Inflammatory macrophage treated with lipopolysaccharide for 1 hour (primary cell): ENCODE measurements at regions not wholly inside any gene's neighbourhood (a gene's known extent, or its start where the extent isn't known, plus 50 kb on each side); places are given as distances from the start of the nearest gene placed in this dataset.
"Not testable (repeated sequence)": the region's sequence is repeated elsewhere in the genome, so short reads cannot be mapped to it uniquely, and the experiment has no call there.

ENCODE experiments used
- DNase-seq, 2 donors: peaks; one replicate each; pipeline ENCODE4 v3.0.0-alpha.2; 2020 to 2022

DNA sequence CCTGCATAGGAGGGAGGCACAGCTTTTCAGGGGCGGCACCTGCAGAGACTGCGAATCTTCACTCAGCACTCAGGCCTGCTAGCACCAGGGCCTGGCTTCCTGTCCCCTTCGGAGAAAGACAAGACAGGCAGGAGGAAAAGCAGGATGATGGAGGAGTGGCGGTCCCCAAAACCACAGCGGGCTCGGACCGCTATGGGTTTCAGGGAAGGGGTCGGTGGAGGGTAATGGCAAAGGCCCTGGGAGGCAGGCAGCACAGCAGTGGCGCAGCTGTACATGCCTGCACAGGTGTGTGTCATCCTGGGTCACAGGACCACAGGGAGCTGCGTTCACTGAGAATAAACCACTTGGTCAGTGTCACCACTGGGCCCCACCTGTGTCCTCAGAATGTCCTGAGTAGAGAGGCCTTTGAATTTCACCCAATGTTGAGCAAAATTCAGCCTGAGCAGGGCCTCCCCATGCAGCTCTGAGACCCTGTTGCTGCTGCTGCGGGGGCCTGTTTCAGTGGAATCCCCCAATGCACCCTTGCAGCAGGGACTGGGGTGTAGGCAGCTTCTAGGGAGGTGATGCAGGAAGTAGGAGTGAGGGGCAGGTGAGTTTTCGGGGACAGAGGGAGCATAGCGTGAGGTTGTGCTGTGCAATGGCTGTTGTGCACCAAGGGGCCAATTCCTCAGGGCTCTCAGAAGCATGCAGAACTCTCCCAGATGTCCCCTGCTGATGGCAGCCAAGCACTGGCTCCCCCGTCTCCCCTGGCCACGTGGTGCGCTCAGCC lies 90.6 kb upstream of the PPP2R2D start:
- DNase-seq = no peak

- no peak for DNase-seq
Measured at GRCh38 chr10:131810805-131811629, 89.8 kb upstream of the PPP2R2D start.

- no peak for DNase-seq
Measured at GRCh38 chr10:131811630-131812403, 89.0 kb upstream of the PPP2R2D start.

GRCh38 chr10:131812736-131813604 lies 87.8 kb upstream of the PPP2R2D start:
- no peak for DNase-seq

DNA sequence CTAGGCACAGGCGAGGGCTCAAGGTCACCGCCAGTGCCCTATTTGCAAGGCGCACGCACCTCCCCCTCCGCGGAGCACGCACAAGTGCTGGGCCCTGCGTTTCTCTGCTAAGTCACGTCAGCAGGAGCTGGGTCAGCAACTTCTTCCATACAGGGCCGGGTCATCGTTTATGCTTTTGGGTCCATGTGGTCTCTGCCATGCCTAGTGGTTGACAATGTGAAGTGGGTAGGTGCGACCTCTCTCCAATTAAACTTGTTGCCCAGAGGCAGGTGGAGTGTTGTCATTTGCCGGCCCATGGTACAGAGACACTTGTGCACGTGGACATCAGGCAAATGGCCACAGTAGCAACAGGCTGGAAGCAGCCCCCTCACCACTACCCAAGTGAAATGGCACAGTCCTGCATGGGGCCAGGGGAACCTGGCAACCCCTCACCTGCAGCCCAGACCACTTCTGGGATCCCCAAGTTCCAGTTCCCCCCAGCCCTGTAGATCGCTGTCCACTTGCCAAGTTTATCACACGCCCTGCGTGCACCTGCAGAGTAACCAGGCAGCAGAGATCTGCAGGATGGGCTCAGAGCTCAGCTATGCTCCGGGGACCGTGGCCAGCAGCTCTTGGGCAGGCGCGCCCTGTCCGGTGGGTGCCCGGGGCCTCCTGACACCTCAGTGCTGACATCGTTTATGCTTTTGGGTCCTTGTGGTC lies 86.1 kb upstream of the PPP2R2D start:
- no peak for DNase-seq

DNA sequence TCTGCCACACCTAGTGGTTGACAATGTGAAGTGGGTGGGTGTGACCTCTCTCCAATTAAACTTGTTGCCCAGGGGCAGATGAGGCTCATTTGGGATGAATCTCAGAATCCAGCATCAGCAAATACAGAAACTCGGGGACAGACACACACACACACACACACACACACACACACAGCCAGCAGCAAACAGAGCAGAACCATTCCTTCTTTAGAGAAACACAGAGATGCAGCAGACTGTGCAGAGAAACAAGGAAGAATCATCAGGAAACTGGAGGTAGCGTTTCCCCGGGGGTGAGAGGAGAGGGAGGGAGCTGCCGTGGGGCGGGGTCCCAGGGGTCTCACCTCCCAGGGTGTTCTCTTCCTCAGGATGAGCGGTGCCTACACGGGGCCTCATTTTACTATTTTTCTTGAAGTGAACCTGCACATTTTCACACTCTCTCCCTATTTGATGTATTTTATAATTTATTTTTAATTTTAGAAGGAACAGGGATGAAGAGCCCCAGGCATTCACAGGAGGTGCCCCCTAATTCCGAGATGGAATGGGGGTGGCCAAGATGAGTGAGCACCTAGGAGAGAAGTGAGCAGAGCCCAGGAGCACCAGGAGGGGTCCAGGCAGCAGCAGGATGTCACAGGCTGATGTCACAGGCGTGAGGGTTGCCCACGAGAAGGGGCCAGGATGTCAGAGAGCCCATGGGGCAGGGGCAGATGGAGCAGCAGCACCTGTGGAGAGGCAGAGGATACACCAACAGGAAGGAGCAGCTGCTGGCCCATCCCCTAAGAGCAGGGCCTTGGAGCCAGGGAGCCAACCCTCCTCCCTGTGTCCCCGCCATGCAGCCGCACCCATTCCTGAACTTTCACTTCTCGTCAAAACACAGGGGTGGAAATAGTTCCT lies 85.3 kb upstream of the PPP2R2D start:
- DNase-seq = no peak

DNA sequence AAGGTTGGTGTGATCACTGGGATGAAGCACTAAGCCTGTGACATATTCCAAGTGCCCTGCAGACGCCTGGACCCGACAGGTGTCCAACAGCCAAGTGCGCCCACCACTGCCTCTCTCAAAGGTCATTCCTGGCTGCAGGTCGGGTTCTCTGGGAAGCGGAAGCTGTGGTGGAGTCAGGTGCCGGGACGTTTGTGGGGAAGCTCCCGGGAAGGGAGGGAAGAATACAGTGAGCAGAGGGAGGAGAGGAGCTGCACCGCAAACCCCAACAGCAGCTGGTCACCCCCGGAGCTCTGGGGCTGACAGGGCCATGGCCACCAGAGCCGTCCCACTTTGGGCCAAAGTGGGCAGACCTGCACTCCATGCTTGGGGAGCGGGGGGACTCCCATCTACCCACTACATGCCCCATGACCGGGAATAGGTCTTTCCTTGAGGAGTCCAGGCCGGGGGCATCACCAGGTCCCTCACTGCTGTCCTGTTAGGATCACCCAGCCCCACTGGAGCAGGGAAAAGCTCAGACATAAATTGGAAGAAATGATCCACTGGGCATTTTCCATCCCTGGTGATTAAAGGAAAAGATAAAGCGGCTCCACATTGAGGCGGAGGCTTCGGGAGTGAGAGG lies 84.5 kb upstream of the PPP2R2D start:
- no peak for DNase-seq

- DNase-seq = no peak
Measured at GRCh38 chr10:131816941-131817700, 83.7 kb upstream of the PPP2R2D start.

DNA sequence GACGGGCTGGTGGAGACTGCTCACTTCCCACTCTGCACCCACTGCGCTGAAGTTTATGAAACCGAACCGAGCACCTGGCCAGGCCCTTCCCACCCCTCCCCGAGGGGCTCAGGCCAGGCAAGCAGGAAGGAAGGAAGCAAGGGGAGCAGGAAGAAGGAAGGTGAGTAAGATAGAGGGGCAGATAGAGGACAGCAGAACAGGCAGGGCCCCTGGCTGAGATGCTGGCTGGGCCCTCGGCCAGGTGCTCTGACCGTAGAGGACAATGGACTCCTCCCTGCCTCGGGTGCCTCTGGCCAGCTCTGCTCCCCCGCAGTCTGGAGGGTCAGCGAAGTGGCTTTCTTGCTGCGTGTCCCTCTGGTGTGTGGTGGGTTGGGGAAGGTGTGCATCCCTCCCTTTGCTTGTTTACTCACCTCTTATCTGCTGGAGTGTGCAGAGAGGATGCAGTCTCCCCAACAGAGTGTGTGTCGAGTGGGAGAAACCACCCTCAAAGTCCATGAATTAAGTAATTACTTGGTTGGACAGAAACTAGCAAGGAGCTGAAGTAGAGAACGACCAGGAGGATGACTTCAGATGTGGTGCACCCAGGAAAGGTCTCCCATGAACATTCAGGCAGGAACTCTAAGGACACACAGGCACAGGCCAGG lies 82.8 kb upstream of the PPP2R2D start:
- no peak for DNase-seq

DNA sequence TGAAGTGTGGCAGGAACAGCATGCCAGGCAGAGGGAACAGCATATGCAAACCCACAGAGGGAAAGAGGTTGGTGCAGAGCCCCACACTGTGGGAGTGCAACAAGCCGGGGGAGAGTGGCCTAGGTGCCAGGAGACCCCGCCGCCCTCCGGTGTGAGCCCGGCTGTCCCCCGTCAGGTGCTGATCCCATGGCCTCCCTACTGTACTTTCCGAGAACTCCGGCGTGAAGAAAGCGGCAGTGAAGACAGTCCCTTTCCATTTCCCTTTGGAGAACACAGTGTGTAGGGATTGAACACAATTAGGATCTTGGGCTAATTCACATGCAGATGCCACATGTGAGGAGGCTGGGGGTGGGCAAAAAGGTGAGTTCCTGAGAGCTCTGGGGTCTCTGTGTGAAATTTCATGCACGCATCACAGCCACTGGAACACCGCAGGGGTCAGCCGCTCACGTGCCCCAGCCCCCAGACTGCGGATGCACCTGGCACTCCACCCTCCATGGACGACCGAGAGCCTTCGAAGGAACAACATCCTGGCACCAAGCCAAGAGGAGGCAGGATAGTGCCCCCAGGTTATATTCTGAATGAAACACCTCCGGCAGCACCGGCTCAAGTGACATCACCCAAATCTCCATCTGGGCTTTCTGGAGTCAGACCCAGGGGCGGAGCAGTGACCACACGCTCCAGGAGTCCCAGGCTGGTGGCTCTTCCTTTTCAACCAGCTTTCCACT lies 82.1 kb upstream of the PPP2R2D start:
- no peak for DNase-seq

- DNase-seq = no peak
Measured at GRCh38 chr10:131819241-131820072, 81.4 kb upstream of the PPP2R2D start.

- no peak for DNase-seq
Measured at GRCh38 chr10:131820626-131821025, 80.2 kb upstream of the PPP2R2D start.

DNA sequence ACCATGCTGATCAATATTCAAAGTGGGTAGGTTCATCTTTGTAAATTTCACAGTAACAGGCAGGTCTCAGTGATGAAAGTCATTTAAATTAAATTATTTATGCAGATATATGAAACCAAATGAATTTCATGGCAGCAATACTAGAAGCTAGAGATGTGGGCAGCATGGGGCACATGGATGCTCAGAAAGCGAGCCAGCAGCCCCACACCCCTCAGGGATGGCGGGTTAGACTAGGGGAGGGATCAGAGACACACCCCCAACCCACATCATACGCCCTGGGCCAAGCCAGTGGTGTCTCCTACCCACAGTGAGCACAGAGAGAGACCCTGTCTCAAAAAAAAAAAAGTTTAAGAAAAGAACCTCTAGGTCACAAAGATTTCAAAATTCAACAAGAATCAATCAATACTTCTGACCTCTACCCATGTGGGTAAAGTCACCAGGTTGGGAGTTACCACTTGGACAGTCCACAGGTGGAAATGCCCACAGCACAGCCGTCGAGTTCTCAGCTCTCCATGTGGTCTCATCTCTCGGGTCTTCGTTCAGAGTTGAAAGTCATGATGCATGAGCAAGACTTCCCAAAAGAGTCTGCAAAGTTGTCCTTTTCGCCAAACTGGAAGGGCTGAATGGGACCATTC lies 79.3 kb upstream of the PPP2R2D start:
- DNase-seq = no peak

DNA sequence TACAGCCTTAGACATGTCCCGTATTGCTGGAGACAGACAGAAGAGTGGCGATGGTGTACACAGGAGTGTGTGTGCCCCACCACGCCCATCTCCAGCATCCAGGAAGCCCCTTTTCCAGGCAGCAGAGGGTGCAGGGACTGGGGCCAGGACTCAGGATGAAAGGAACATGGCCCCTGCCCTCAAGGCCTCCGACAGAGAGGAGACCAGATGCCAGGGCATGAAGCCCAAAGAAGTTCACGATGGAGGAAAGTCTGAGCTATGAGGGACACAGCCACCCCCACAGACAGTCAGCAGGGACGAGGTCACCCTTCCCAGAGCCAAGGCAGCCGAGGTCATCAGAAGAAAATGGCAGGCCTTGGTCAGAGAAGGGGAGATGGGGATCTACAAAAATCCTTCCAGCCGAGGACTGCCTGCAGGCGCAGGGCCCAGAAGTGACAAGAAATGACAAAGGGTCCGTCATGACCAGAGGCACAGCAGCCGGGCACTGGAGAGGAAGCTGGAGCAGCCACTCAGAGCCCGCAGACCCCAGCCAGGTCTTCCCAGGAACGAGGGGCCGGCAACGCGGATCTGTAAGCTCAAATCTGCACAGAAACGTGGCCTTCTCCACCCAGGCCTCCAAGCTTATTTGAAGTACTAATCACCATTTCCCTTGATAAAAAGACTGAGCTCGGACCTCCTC lies 78.7 kb upstream of the PPP2R2D start:
- DNase-seq = no peak

DNA sequence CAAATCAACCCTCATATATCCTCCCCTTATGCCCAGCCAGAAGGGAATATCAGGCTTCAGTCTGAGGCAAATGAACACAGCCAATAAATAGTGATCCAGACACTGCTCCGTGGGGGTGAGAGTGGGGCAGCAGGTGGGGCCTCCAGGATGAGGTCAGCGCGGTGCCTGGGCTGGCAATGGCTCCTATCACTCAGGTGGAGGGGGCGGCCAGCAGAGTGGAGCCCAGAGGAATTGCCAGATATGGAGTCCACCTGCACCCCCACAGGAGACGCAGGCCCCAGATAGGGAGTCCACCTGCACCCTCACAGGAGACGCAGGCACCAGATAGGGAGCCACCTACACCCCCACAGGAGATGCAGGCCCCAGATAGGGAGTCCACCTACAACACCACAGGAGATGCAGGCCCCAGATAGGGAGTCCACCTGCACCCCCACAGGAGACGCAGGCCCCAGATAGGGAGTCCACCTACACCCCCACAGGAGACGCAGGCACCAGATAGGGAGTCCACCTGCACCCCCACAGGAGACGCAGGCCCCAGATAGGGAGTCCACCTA lies 78.0 kb upstream of the PPP2R2D start:
- no peak for DNase-seq

GRCh38 chr10:131823601-131824099 lies 77.2 kb upstream of the PPP2R2D start:
- DNase-seq = not testable (repeated sequence)
